ENCODE measurements at regions not wholly inside any gene's neighbourhood (a gene's known extent, or its start where the extent isn't known, plus 50 kb on each side); places are given as distances from the start of the nearest gene placed in this dataset.

GRCh38 chr2:149747456-149747855 lies 159.9 kb upstream of the MMADHC start:
- POLR2A ChIA-PET (ENCODE audit: low non-redundant PET) = no interaction called here

GRCh38 chr2:149745396-149746230 lies 158.0 kb upstream of the MMADHC start:
- no peak for DNase-seq (ENCODE audit: low spot score)
- TF ChIP-seq CTCF (conservative IDR thresholded peaks at IDR 0.05; ENCODE audit: low read depth) = no peak
- ChIA-PET POLR2A (ENCODE audit: low non-redundant PET) (no interaction called here), CTCF (interaction anchor here (0.7 kb wide), 1 partner anchor 33 kb away, joined by 7 read pairs; no protein-coding TSS in a partner anchor)
- no peak overlapping the region for H3K27ac ChIP-seq

More at GRCh38 chr2:149747456-149747855, 159.9 kb upstream of the MMADHC start:
- CTCF ChIA-PET = no interaction called here
- no peak for DNase-seq (ENCODE audit: low spot score)
- no peak for TF ChIP-seq CTCF (conservative IDR thresholded peaks at IDR 0.05; ENCODE audit: low read depth)
- H3K27ac ChIP-seq = no peak overlapping the region

DNA sequence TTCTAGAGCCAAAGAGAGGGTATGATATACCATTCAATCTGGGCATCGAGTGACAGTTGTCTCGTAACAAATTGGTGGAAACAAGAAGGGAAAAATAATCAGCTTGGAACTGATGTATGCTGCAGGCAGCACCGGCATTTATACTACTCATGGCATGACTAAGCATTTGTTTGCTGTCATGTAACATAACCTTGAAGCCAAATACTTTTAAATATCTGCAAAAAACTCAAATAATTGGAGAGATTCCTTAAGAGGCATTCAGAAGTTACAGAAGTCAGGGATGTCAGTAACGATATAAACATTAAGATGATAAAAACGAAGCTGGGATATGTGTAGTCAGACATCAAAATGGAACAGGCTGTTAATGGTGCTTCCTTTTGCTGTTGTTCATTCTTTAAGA lies 157.3 kb upstream of the MMADHC start:
- no peak overlapping the region for H3K27ac ChIP-seq
- no peak for DNase-seq (ENCODE audit: low spot score)
- ChIA-PET CTCF (no interaction called here), POLR2A (ENCODE audit: low non-redundant PET) (no interaction called here)
- TF ChIP-seq CTCF (conservative IDR thresholded peaks at IDR 0.05; ENCODE audit: low read depth) = no peak

DNA sequence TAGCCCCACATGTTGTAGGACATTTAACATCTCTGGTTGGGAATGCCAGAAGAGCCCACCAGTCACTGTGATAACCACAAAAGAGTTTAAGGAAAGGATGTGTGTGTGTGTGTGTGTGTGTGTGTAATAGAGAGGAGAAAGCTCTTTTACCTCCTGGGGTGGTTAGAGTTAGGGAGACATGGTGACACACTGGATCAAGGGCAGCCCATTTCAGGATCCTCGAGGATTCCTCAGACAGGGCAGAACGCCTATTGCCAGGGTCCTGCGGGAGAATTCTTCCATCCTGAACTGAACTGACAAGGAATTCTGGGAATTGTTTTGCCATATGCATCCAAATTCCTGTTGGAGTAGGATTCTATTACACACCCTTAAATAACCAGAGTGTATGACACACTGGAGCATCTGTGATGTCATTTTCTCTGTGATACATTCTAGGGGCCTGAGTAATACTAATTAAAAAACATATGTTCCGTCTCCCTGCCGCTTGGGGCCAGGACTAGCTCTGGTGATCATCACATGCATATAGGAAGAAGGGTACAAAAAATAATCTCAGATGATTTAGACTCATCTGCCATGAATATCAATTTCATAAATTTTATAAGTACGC lies 156.4 kb upstream of the MMADHC start:
- POLR2A ChIA-PET (ENCODE audit: low non-redundant PET) = no interaction called here
- peak; percentile 66 for DNase-seq (ENCODE audit: low spot score)
- CTCF ChIA-PET = no interaction called here
- no peak for TF ChIP-seq CTCF (conservative IDR thresholded peaks at IDR 0.05; ENCODE audit: low read depth)
- H3K27ac ChIP-seq = no peak overlapping the region

- DNase-seq (ENCODE audit: low spot score) = peak; percentile 26
- POLR2A ChIA-PET (ENCODE audit: low non-redundant PET) = no interaction called here
- CTCF ChIA-PET = no interaction called here
- no peak overlapping the region for H3K27ac ChIP-seq
- TF ChIP-seq CTCF (conservative IDR thresholded peaks at IDR 0.05; ENCODE audit: low read depth) = no peak
Measured at GRCh38 chr2:149741646-149742045, 154.1 kb upstream of the MMADHC start.

DNA sequence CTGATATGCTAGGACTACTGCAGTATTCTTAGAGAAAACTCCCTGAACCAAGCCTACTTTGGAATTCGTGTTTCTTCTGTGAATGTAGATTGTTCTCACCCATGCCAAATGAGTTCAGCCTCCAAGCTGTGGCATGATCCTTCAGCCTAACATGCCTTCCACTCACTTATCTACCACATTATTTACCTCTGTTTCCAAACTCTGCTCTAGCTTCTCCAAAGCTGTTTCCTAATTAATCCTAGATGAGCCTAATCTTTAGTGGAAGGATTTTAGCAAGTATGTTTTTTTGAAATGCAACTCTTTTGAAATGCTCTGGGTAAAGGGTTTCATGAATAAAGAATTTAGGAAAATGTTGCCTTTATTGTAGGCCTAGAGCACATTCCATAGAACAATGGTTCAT lies 152.9 kb upstream of the MMADHC start:
- no peak for TF ChIP-seq CTCF (conservative IDR thresholded peaks at IDR 0.05; ENCODE audit: low read depth)
- ChIA-PET CTCF (no interaction called here), POLR2A (ENCODE audit: low non-redundant PET) (no interaction called here)
- DNase-seq (ENCODE audit: low spot score) = no peak
- no peak overlapping the region for H3K27ac ChIP-seq

All from RWPE1 (cell line).